Skeletal muscle cell (primary cell): ENCODE measurements at regions not wholly inside any gene's neighbourhood (a gene's known extent, or its start where the extent isn't known, plus 50 kb on each side); places are given as distances from the start of the nearest gene placed in this dataset.

Experiments
- DNase-seq: peaks from one replicate; pipeline ENCODE4 v3.0.0-alpha.2; 2010; ENCODE audit warnings: low read depth
- H3K4me3 ChIP-seq: 2 replicates; pipeline ENCODE4 v1.5.1; 2011; ENCODE audit warnings: low read depth, mild to moderate bottlenecking, control low read depth, low read length, moderate library complexity

- H3K4me3 ChIP-seq = no peak overlapping the region
- DNase-seq = no peak
Observed at GRCh38 chr9:30670805-30671562, 1713.5 kb upstream of the ACO1 start.

- DNase-seq = peak; percentile 1
- no peak overlapping the region for H3K4me3 ChIP-seq
Observed at GRCh38 chr9:30673132-30673531, 1711.3 kb upstream of the ACO1 start.

GRCh38 chr9:30676651-30677050 lies 1707.8 kb upstream of the ACO1 start:
- no peak overlapping the region for H3K4me3 ChIP-seq
- no peak for DNase-seq

DNA sequence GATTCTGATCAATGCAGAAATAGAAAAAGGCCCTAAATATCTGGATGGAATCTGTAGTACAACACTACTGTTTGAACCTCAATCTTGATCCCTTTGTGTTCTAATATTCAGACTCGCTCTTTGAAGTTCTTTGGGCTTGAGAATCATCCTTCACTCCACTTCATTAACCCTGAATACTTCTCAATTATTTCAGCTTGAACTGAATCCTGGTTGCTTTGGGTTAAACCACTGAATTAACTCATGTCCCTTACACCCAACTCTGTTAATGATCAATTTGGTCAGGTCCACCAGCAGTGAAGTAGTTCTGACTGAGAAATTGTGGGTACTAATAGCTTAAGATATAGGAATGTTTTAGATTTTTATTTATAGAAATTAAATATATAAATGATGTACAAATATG lies 1707.2 kb upstream of the ACO1 start:
- DNase-seq = no peak
- no peak overlapping the region for H3K4me3 ChIP-seq

DNA sequence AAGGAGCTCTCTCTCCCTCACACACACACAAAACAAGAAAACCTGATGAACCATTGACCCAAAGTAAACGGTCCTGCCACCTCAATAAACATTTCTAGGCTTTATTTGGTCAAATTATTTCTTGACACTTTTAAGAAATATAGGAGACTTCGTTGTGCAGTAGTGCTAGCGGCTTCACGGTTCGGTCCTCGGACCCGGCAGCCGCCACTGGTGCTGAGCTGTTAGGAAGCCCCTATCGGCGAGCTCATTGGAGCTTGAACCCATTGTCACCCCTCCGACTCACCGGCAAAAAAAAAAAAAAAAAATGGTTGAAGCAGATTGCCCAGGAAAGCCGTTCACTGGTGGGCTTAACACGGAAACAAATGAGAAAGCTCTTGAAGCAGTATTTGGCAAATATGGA lies 1695.6 kb upstream of the ACO1 start:
- H3K4me3 ChIP-seq = no peak overlapping the region

GRCh38 chr9:30697958-30698357 lies 1686.5 kb upstream of the ACO1 start:
- no peak for DNase-seq
- no peak overlapping the region for H3K4me3 ChIP-seq

More for the DNA sequence above, 1695.6 kb upstream of the ACO1 start:
- DNase-seq = no peak

DNA sequence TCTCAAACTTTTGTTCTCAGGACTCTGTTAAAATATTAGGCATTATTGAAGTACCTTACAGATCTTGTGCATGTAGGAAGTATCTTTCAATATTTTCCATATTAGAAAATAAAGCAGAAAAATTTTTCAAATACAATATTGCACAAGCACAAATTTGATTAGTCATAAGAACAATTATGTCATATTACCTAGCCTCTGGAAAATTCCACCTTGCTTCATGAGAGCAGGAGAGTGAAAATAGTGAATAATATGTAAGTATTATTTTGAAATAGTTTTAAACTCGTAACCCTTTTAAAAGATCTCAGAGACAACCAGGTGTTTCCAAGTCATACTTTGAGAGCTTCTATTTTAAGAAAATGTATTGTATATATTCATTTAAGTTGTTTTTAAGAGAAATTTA lies 1672.9 kb upstream of the ACO1 start:
- H3K4me3 ChIP-seq = no peak overlapping the region
- no peak for DNase-seq

GRCh38 chr9:30713243-30713642 lies 1671.2 kb upstream of the ACO1 start:
- no peak for DNase-seq

DNA sequence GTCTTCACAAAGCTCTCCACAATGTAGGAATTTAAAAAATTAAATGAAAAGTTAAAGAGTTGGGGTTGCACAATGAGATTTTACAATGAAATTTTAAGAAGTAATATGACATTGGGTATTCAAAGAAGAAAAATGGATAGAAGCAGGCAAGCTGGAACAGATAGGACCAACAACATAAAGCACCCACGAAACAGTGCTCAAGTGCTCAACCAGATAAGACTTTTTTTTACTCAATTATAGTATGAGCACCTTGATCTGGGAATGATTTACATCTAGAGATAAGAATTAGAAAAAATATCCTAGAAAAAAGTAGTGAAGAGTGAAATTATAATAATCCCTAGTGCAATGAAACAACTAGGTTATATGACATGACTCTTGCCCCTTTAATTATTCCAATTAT lies 1670.1 kb upstream of the ACO1 start:
- no peak for DNase-seq
- H3K4me3 ChIP-seq = no peak overlapping the region

More at GRCh38 chr9:30713243-30713642, 1671.2 kb upstream of the ACO1 start:
- no peak overlapping the region for H3K4me3 ChIP-seq

DNA sequence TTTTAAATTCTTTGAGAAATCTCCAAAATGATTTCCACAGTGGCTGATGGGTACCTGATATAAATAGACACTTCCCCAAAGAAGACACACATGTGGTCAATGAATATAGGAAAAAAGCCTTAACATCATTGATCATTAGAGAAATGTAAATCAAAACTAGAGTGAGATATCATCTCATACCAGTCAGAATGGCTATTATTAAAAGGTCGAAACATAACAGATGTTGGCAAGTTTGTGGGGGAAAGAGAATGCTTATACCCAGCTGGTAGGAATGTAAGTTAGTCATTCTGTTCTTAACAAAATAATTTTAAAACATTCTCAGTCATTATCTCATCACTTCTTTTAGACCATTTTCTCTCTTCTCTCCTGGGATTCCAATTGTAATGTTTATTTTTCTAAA lies 1666.0 kb upstream of the ACO1 start:
- no peak overlapping the region for H3K4me3 ChIP-seq
- DNase-seq = no peak

DNA sequence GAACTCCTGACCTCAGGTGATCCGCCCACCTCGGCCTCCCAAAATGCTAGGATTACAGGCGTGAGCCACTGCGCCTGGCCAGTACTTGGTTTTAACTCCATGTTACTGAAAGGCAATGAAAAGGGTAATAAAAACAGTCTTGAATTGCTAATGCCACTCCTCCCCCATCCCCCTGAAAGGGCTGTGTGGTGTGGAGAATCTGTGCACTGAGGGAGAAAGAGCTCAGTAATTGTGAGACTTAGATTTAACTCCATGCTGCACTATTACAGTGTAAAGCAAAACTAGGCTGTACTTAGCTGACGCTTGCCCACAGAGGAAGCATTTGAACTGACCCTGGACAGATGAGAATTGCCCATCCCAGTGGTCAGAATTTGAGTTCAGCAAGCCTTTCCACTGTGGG lies 1662.4 kb upstream of the ACO1 start:
- H3K4me3 ChIP-seq = no peak overlapping the region

DNA sequence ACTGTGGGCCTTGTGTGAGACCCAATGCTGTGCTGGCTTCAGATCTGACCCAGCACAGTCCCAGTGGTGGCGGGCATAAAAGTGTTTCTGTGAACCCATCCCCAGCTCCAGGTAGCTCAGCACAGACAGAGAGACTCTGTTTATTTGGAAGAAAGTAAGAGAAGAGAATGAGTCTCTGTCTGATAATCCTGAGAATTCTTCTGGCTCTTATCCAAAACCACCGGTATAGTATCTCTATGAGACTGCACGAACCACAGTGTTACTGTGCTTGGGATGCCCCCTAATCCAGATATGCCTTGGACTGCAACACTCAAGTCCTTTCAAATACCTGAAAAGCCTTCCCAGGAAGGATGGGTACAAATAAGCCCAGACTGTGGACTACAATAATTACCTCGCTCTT lies 1660.8 kb upstream of the ACO1 start:
- no peak overlapping the region for H3K4me3 ChIP-seq
- DNase-seq = no peak

More for the DNA sequence above, 1662.4 kb upstream of the ACO1 start:
- DNase-seq = no peak

DNA sequence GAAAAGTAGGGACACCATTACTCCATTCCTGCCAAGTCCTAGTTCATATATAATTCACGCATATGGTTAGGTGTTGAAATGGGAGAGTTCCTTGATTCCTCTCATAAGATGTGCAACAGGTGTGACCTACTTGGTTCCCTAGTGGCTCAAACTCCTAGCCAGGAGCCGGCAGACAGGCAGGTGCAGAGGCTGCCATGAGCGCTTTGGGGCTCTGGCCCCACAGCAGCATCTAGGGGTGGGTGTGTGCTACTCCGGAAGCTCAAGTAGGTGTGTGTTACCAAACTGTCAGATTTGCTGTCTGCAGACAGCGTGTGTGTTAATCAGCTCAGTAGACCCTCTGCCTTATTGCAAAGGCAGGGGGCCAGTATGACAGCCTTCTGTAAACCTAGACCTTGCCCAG lies 1652.4 kb upstream of the ACO1 start:
- H3K4me3 ChIP-seq = no peak overlapping the region

GRCh38 chr9:30744871-30745270 lies 1639.6 kb upstream of the ACO1 start:
- DNase-seq = no peak
- no peak overlapping the region for H3K4me3 ChIP-seq

More for the DNA sequence above, 1652.4 kb upstream of the ACO1 start:
- DNase-seq = no peak

- no peak for DNase-seq
- H3K4me3 ChIP-seq = no peak overlapping the region
Observed at GRCh38 chr9:30746589-30746988, 1637.9 kb upstream of the ACO1 start.

DNA sequence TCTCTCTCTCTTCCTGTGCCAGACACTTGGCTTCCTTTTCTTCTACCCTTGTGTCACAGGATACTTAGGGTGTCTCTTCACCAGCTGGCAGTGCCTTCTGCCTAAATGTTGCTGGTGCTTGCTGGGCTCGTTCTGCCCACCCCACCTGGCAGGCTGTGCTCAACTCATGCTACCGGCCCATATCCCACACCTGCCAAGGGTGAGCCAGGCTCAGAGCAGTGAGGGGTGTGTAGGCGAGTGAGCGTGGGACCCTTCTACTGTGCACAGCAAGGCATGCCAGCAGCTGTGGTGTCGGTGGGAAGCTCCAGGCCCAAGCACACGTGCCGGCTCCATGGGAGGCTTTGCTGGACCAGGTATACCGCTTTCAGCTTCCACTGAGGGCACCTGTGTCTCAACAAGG lies 1626.7 kb upstream of the ACO1 start:
- no peak for DNase-seq
- no peak overlapping the region for H3K4me3 ChIP-seq

DNA sequence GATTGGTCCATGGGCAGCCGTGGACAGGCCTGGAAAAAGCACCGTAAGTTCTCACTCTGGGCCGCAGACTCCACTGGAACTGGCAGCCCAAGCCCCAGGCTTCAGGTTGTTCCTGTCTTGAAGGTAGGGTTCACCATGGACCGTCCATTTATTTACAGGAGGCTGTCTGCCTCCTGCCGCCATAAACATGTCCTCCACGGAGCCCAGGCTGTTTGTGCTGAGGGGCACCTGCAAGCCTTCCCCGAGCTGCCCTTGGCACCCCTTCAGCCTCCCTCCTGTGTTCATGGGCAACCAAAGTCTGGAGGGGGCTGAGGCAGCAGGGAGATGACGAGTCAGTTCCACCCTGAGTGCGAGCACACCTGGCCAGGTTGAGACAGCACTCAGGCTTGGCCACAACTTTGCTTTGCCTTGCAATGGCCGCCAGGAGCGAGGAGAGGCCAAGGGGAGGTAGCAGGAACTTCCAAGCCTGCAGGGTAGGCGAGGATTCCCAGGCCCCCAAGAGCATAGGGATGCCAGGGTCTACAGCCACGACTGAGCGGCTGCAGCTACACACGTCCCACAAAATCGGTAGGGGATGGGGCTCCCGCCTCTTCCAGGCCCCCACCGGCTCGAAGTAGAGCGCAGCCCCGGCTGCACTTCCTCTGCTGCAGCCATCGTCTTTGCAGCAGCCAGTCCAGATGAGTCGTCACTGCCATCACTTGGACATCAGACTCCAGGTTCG lies 1625.6 kb upstream of the ACO1 start:
- H3K4me3 ChIP-seq = no peak overlapping the region
- no peak for DNase-seq

DNA sequence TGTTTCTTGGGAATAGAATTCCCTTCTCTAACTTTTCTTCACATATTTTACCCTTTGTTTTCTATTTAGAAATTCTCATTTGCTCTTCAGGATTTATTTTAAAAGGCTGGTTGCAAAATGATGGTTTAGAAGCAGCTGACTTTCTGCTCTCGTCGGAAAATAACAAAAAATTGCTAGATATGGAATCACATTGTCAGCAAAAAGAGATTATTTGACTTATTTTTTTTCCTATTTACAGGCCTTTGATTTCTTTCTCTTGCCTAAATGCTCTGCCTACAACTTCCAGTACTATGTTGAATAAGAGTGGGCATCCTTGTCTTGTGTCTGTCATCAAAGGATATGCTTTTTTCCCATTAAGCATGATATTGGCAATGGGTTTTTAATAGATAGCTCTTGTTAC lies 1619.1 kb upstream of the ACO1 start:
- no peak for DNase-seq
- no peak overlapping the region for H3K4me3 ChIP-seq

DNA sequence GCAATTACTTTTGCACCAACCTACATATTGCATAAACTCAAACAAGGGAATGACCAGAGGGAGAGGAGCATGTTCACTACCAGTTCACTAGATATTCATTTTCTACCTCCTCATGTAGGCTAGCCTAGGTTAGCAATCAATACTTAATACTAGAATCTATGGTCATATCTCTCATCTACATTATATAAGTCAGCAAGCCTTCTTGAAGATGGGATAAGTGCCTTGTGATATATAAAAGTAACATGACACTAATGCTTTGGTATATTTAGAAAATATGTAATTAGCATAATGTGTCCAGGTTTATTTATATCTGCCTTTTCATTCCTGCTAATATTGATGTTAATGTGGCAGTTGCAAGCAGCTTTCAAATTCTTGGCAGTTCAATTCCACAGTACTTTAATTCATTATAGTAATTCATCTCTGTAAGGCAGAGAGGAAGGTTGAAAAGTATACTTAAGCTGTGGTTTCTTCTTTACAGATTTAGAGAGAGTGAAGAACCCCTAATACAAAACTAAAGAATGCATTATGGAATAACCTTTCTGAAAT lies 1613.2 kb upstream of the ACO1 start:
- no peak for DNase-seq
- H3K4me3 ChIP-seq = no peak overlapping the region

GRCh38 chr9:30771760-30772159 lies 1612.7 kb upstream of the ACO1 start:
- no peak for DNase-seq
- H3K4me3 ChIP-seq = no peak overlapping the region

DNA sequence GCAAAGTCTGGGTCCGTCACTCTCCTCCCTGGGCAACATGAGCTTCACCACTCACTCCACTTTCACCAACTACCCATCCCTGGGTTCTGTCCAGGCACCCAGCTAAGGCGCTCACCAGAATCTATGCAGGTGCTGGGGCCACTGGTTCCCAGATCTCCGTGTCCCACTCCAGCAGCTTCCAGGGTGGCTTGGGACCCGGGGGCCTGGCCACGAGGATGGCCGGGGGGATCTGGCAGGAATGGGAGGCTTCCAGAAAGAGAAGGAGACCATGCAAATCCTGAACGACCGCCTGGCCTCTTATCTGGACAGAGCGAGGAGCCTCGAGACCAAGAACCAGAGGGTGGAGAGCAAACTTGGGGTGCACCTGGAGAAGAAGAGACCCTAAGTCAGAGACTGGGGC lies 1611.0 kb upstream of the ACO1 start:
- no peak overlapping the region for H3K4me3 ChIP-seq
- DNase-seq = no peak
